Neural progenitor cell (in vitro differentiated cells): ENCODE measurements at regions not wholly inside any gene's neighbourhood (a gene's known extent, or its start where the extent isn't known, plus 50 kb on each side); places are given as distances from the start of the nearest gene placed in this dataset.

Experiments
- CTCF ChIP-seq: fragments of 200-600 bp; sonication (generic); IDR thresholded peaks from 2 replicates; pipeline ENCODE4 v1.5.1; 2017; ENCODE audit warnings: antibody characterized with exemption, mild to moderate bottlenecking
- EZH2 ChIP-seq: fragments of 200-600 bp; sonication (generic); IDR thresholded peaks from 2 replicates; pipeline ENCODE4 v1.6.1; 2017; ENCODE audit warnings: antibody characterized with exemption, mild to moderate bottlenecking, moderate library complexity
- EZH2phosphoT487 ChIP-seq: fragments of 200-600 bp; sonication (generic); IDR thresholded peaks from 2 replicates; pipeline ENCODE4 v1.6.1; 2017; ENCODE audit warnings: antibody characterized with exemption

- TF ChIP-seq CTCF (no peak), EZH2 (no peak), EZH2phosphoT487 (no peak)
Measured at GRCh38 chr4:177901786-177902185, 459.5 kb upstream of the AGA start.
